GM12874 (cell line): ENCODE measurements at regions not wholly inside any gene's neighbourhood (a gene's known extent, or its start where the extent isn't known, plus 50 kb on each side); places are given as distances from the start of the nearest gene placed in this dataset.

Source experiments
- CTCF ChIP-seq: IDR thresholded peaks from 2 replicates; pipeline ENCODE4 v1.5.1; 2011; ENCODE audit warnings: low read depth, mild to moderate bottlenecking, control low read depth, low read length, moderate library complexity; ENCODE audit not compliant: insufficient read depth

- TF ChIP-seq CTCF = no peak
Observed at GRCh38 chr3:177349384-177349783, 152.1 kb upstream of the TBL1XR1 start.

GRCh38 chr3:177350121-177350520 is 152.8 kb upstream of the TBL1XR1 start:
- no peak for TF ChIP-seq CTCF

- no peak for TF ChIP-seq CTCF
Observed at GRCh38 chr3:177351206-177351605, 153.9 kb upstream of the TBL1XR1 start.

GRCh38 chr3:177351757-177352158 is 154.5 kb upstream of the TBL1XR1 start:
- no peak for TF ChIP-seq CTCF

GRCh38 chr3:177352424-177352823 is 155.1 kb upstream of the TBL1XR1 start:
- TF ChIP-seq CTCF = no peak

- no peak for TF ChIP-seq CTCF
Observed at GRCh38 chr3:177353140-177353539, 155.9 kb upstream of the TBL1XR1 start.

GRCh38 chr3:177354466-177354865 is 157.2 kb upstream of the TBL1XR1 start:
- no peak for TF ChIP-seq CTCF

GRCh38 chr3:177356113-177356512 is 158.8 kb upstream of the TBL1XR1 start:
- no peak for TF ChIP-seq CTCF
